GM23338 (cell line): ENCODE measurements at regions not wholly inside any gene's neighbourhood (a gene's known extent, or its start where the extent isn't known, plus 50 kb on each side); places are given as distances from the start of the nearest gene placed in this dataset.

Source experiments
- ATAC-seq: fragments of 200-7000 bp; cut with Tn5 transposase; 3 replicates; pipeline ENCODE4 v1.9.1; 2020
- DNase-seq: peaks from one replicate; pipeline ENCODE4 v3.0.0-alpha.2; 2015; ENCODE audit warnings: low spot score
- H2AFZ ChIP-seq: fragments of 200-600 bp; sonication (generic); 2 replicates; pipeline ENCODE4 v1.8.0; 2016; ENCODE audit warnings: antibody characterized with exemption, mild to moderate bottlenecking, moderate library complexity
- H3F3A ChIP-seq: fragments of 200-600 bp; sonication (generic); replicated peaks from 2 replicates; pipeline ENCODE4 v1.8.0; 2017; ENCODE audit warnings: antibody characterized with exemption, mixed run types, low read depth
- H3K27ac ChIP-seq: fragments of 200-600 bp; sonication (generic); 2 replicates; pipeline ENCODE4 v1.6.1; 2016; ENCODE audit warnings: low read depth
- H3K27me3 ChIP-seq: fragments of 200-600 bp; sonication (generic); 2 replicates; pipeline ENCODE4 v1.8.0; 2016; ENCODE audit warnings: mild to moderate bottlenecking, mixed run types, moderate library complexity; ENCODE audit not compliant: insufficient read depth
- H3K36me3 ChIP-seq: fragments of 200-600 bp; sonication (generic); 2 replicates; pipeline ENCODE4 v1.8.0; 2016; ENCODE audit warnings: mild to moderate bottlenecking; ENCODE audit not compliant: insufficient read depth
- H3K4me1 ChIP-seq: fragments of 200-600 bp; sonication (generic); 2 replicates; pipeline ENCODE4 v1.8.0; 2016; ENCODE audit warnings: mild to moderate bottlenecking, moderate library complexity; ENCODE audit not compliant: insufficient read depth
- H3K4me2 ChIP-seq: fragments of 200-600 bp; sonication (generic); 2 replicates; pipeline ENCODE4 v1.7.1; 2017; ENCODE audit warnings: mixed run types
- H3K4me3 ChIP-seq: fragments of 200-600 bp; sonication (generic); 2 replicates; pipeline ENCODE4 v1.6.1; 2016; ENCODE audit warnings: mixed run types
- H3K79me2 ChIP-seq: fragments of 200-600 bp; sonication (generic); replicated peaks from 2 replicates; pipeline ENCODE4 v1.8.0; 2017; ENCODE audit warnings: mild to moderate bottlenecking; ENCODE audit not compliant: insufficient read depth
- H3K9me2 ChIP-seq: fragments of 200-600 bp; sonication (generic); 2 replicates; pipeline ENCODE4 v1.8.0; 2017; ENCODE audit not compliant: insufficient read depth
- H4K20me1 ChIP-seq: fragments of 200-600 bp; sonication (generic); replicated peaks from 2 replicates; pipeline ENCODE4 v1.8.0; 2017; ENCODE audit warnings: mild to moderate bottlenecking; ENCODE audit not compliant: insufficient read depth
- H3K27ac Mint-ChIP-seq: 2 replicates; pipeline ENCODE4 v1.8.0; 2020; ENCODE audit warnings: inconsistent platforms, mild to moderate bottlenecking, moderate library complexity, mixed read lengths
- H3K27me3 Mint-ChIP-seq: 3 replicates; pipeline ENCODE4 v1.8.0; 2022; ENCODE audit warnings: low read depth, mild to moderate bottlenecking, moderate library complexity, mixed read lengths, inconsistent platforms; ENCODE audit not compliant: insufficient read depth, poor library complexity
- H3K36me3 Mint-ChIP-seq: 3 replicates; pipeline ENCODE4 v1.8.0; 2021; ENCODE audit warnings: low read depth, mild to moderate bottlenecking, inconsistent platforms, moderate library complexity, mixed read lengths
- H3K4me1 Mint-ChIP-seq: 3 replicates; pipeline ENCODE4 v1.8.0; 2020; ENCODE audit warnings: mild to moderate bottlenecking, inconsistent platforms, mixed read lengths
- H3K4me3 Mint-ChIP-seq: 3 replicates; pipeline ENCODE4 v1.8.0; 2021; ENCODE audit warnings: moderate library complexity, mild to moderate bottlenecking, inconsistent platforms, mixed read lengths
- H3K9me3 Mint-ChIP-seq: 3 replicates; pipeline ENCODE4 v1.8.0; 2020; ENCODE audit warnings: moderate library complexity, mild to moderate bottlenecking, inconsistent platforms, mixed read lengths
- CREB1 ChIP-seq: fragments of 250-450 bp; sonication (Bioruptor Pico); IDR thresholded peaks from 2 replicates; pipeline ENCODE4 v1.5.0; 2020; ENCODE audit warnings: low read depth, mild to moderate bottlenecking, moderate library complexity
- EZH2phosphoT487 ChIP-seq: fragments of 200-600 bp; sonication (generic); IDR thresholded peaks from one replicate; pipeline ENCODE4 v1.8.1; 2018; ENCODE audit warnings: antibody characterized with exemption; ENCODE audit not compliant: unreplicated experiment
- JUNB ChIP-seq: IDR thresholded peaks from one replicate; pipeline ENCODE4 v1.6.1; 2016; ENCODE audit warnings: antibody characterized with exemption; ENCODE audit not compliant: unreplicated experiment
- POLR2AphosphoS5 ChIP-seq: IDR thresholded peaks from 2 replicates; pipeline ENCODE4 v1.6.1; 2016; ENCODE audit warnings: antibody characterized with exemption, low read depth
- STAT1 ChIP-seq: IDR thresholded peaks from one replicate; pipeline ENCODE4 v1.6.1; 2016; ENCODE audit warnings: antibody characterized with exemption; ENCODE audit not compliant: unreplicated experiment
- ZNF114 ChIP-seq: fragments of 250-450 bp; sonication (Bioruptor Pico); IDR thresholded peaks from 2 replicates; pipeline ENCODE4 v1.5.0; 2020; ENCODE audit warnings: mild to moderate bottlenecking, moderate library complexity
- ZNF331 ChIP-seq: fragments of 250-450 bp; sonication (Bioruptor Pico); IDR thresholded peaks from 2 replicates; pipeline ENCODE4 v1.5.0; 2020; ENCODE audit warnings: low read depth, mild to moderate bottlenecking, moderate library complexity
- TF ChIP-seq, protein P1 (sequence below): IDR thresholded peaks from 2 replicates; pipeline ENCODE4 v1.6.1; 2016; ENCODE audit warnings: antibody characterized with exemption
- TF ChIP-seq, protein P2 (sequence below), 2 experiments: fragments of 200-600 bp in 1 of 2; sonication (generic) in 1 of 2; conservative IDR thresholded peaks; 2 replicates each; pipeline versions ENCODE4 v1.5.1 to v1.6.1; 2016 to 2017; ENCODE audit warnings: antibody characterized with exemption in 2 of 2, low read depth in 2 of 2, mild to moderate bottlenecking in 2 of 2, moderate library complexity in 1 of 2
- TF ChIP-seq, protein P3 (sequence below): fragments of 250-450 bp; sonication (Bioruptor Pico); IDR thresholded peaks from 2 replicates; pipeline ENCODE4 v1.5.0; 2020; ENCODE audit warnings: mild to moderate bottlenecking, moderate library complexity

DNA sequence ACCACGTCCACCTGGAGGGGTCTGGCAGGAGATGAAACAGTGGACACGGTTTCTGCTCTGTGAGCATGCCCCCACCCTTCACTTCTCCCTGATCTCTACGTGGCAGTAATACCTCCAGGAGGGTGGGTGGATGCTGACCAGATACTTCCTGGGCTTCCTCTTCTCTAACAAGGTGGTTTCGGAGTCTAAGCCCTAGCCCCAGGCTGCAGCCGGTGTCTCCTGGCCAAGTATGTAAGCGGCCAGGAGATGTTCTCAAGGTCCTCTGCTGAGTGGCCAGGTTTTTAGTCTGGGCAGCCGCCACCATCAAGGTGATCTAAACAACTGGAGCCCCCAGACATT, 101.8 kb upstream of the ASB18 start:
- Mint-ChIP-seq H3K27me3 (peaks cover 3% of the 10 kb centered on the region), H3K4me1 (peaks cover 10% of the 10 kb centered on the region; the same call in 2 of the 3 replicates), H3K9me3 (no peaks in the 10 kb centered on the region; the same call in 2 of the 3 replicates), H3K4me3 (no peak overlapping the region), H3K27ac (no peak overlapping the region), H3K36me3 (no peaks in the 10 kb centered on the region)
- H3K36me3 ChIP-seq, result no peaks in the 10 kb centered on the region
- TF ChIP-seq CREB1 (no peak), JUNB (no peak), EZH2phosphoT487 (no peak), POLR2AphosphoS5 (no peak), ZNF114 (CRISPR knock-in tag) (no peak), ZNF331 (CRISPR knock-in tag) (no peak), STAT1 (no peak)
- TF ChIP-seq, protein P1, sequence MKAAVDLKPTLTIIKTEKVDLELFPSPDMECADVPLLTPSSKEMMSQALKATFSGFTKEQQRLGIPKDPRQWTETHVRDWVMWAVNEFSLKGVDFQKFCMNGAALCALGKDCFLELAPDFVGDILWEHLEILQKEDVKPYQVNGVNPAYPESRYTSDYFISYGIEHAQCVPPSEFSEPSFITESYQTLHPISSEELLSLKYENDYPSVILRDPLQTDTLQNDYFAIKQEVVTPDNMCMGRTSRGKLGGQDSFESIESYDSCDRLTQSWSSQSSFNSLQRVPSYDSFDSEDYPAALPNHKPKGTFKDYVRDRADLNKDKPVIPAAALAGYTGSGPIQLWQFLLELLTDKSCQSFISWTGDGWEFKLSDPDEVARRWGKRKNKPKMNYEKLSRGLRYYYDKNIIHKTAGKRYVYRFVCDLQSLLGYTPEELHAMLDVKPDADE, result no peak
- TF ChIP-seq, protein P2, sequence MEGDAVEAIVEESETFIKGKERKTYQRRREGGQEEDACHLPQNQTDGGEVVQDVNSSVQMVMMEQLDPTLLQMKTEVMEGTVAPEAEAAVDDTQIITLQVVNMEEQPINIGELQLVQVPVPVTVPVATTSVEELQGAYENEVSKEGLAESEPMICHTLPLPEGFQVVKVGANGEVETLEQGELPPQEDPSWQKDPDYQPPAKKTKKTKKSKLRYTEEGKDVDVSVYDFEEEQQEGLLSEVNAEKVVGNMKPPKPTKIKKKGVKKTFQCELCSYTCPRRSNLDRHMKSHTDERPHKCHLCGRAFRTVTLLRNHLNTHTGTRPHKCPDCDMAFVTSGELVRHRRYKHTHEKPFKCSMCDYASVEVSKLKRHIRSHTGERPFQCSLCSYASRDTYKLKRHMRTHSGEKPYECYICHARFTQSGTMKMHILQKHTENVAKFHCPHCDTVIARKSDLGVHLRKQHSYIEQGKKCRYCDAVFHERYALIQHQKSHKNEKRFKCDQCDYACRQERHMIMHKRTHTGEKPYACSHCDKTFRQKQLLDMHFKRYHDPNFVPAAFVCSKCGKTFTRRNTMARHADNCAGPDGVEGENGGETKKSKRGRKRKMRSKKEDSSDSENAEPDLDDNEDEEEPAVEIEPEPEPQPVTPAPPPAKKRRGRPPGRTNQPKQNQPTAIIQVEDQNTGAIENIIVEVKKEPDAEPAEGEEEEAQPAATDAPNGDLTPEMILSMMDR (conservative IDR thresholded peaks at IDR 0.05; ENCODE audit: low read depth in 2 of 2), result no peak
- TF ChIP-seq, protein P3, sequence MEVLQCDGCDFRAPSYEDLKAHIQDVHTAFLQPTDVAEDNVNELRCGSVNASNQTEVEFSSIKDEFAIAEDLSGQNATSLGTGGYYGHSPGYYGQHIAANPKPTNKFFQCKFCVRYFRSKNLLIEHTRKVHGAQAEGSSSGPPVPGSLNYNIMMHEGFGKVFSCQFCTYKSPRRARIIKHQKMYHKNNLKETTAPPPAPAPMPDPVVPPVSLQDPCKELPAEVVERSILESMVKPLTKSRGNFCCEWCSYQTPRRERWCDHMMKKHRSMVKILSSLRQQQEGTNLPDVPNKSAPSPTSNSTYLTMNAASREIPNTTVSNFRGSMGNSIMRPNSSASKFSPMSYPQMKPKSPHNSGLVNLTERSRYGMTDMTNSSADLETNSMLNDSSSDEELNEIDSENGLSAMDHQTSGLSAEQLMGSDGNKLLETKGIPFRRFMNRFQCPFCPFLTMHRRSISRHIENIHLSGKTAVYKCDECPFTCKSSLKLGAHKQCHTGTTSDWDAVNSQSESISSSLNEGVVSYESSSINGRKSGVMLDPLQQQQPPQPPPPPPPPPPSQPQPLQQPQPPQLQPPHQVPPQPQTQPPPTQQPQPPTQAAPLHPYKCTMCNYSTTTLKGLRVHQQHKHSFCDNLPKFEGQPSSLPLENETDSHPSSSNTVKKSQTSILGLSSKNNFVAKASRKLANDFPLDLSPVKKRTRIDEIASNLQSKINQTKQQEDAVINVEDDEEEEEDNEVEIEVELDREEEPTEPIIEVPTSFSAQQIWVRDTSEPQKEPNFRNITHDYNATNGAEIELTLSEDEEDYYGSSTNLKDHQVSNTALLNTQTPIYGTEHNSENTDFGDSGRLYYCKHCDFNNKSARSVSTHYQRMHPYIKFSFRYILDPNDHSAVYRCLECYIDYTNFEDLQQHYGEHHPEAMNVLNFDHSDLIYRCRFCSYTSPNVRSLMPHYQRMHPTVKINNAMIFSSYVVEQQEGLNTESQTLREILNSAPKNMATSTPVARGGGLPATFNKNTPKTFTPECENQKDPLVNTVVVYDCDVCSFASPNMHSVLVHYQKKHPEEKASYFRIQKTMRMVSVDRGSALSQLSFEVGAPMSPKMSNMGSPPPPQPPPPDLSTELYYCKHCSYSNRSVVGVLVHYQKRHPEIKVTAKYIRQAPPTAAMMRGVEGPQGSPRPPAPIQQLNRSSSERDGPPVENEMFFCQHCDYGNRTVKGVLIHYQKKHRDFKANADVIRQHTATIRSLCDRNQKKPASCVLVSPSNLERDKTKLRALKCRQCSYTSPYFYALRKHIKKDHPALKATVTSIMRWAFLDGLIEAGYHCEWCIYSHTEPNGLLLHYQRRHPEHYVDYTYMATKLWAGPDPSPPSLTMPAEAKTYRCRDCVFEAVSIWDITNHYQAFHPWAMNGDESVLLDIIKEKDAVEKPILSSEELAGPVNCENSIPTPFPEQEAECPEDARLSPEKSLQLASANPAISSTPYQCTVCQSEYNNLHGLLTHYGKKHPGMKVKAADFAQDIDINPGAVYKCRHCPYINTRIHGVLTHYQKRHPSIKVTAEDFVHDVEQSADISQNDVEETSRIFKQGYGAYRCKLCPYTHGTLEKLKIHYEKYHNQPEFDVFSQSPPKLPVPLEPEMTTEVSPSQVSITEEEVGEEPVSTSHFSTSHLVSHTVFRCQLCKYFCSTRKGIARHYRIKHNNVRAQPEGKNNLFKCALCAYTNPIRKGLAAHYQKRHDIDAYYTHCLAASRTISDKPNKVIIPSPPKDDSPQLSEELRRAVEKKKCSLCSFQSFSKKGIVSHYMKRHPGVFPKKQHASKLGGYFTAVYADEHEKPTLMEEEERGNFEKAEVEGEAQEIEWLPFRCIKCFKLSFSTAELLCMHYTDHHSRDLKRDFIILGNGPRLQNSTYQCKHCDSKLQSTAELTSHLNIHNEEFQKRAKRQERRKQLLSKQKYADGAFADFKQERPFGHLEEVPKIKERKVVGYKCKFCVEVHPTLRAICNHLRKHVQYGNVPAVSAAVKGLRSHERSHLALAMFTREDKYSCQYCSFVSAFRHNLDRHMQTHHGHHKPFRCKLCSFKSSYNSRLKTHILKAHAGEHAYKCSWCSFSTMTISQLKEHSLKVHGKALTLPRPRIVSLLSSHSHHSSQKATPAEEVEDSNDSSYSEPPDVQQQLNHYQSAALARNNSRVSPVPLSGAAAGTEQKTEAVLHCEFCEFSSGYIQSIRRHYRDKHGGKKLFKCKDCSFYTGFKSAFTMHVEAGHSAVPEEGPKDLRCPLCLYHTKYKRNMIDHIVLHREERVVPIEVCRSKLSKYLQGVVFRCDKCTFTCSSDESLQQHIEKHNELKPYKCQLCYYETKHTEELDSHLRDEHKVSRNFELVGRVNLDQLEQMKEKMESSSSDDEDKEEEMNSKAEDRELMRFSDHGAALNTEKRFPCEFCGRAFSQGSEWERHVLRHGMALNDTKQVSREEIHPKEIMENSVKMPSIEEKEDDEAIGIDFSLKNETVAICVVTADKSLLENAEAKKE, result no peak
- H3F3A ChIP-seq, result no peaks in the 10 kb centered on the region
- ATAC-seq (no peak), DNase-seq (no peak)
- H3K4me1 ChIP-seq, result no peaks in the 10 kb centered on the region; the same call in 1 of the 2 replicates
- no peaks in the 10 kb centered on the region for H4K20me1 ChIP-seq
- no peak overlapping the region for H3K27ac ChIP-seq
- no peaks in the 10 kb centered on the region for H3K79me2 ChIP-seq
- no peak overlapping the region for H3K4me2 ChIP-seq
- no peak overlapping the region for H3K4me3 ChIP-seq
- H3K27me3 ChIP-seq, result no peaks in the 10 kb centered on the region
- H2AFZ ChIP-seq, result no peak overlapping the region
- no peaks in the 10 kb centered on the region; the same call in 1 of the 2 replicates for H3K9me2 ChIP-seq
